Breast epithelium (tissue), 4 donors: ENCODE measurements at regions not wholly inside any gene's neighbourhood (a gene's known extent, or its start where the extent isn't known, plus 50 kb on each side); places are given as distances from the start of the nearest gene placed in this dataset.

Experiments used
- DNase-seq, 2 donors: peaks; one replicate each; pipeline ENCODE4 v3.0.0-alpha.2; 2019; ENCODE audit warnings: low spot score in 2 of 2
- H3K27ac ChIP-seq, 2 donors: fragments of 200-600 bp; sonication (generic) in 1 of 2; one replicate each; pipeline ENCODE4 v1.5.1; 2016 to 2019; ENCODE audit warnings: mild to moderate bottlenecking in 1 of 2
- H3K27me3 ChIP-seq, 2 donors: fragments of 200-600 bp; sonication (generic) in 1 of 2; one replicate each; pipeline versions ENCODE4 v1.5.1 to v1.6.0; 2017 to 2019; ENCODE audit warnings: control low read depth in 1 of 2, mild to moderate bottlenecking in 1 of 2
- H3K36me3 ChIP-seq: fragments of 200-600 bp; one replicate; pipeline ENCODE4 v1.5.1; 2019
- H3K4me1 ChIP-seq, 2 donors: fragments of 200-600 bp; sonication (generic); one replicate each; pipeline ENCODE4 v1.5.1; 2016 to 2019; ENCODE audit warnings: control low read depth in 1 of 2
- H3K4me3 ChIP-seq, 3 donors: fragments of 200-600 bp; sonication (generic); 1 replicate in 2 of 3; 2 replicates in 1 of 3; pipeline ENCODE4 v1.5.1; 2016 to 2019; ENCODE audit warnings: mild to moderate bottlenecking in 3 of 3, moderate library complexity in 2 of 3
- H3K9me3 ChIP-seq, 2 donors: fragments of 200-600 bp; sonication (generic) in 1 of 2; one replicate each; pipeline ENCODE4 v1.5.1; 2016 to 2019; ENCODE audit warnings: control low read depth in 1 of 2
- CTCF ChIP-seq, 3 donors: fragments of 450-650 bp; IDR thresholded peaks; one replicate each; pipeline ENCODE4 v1.5.1; 2016 to 2017; ENCODE audit warnings: antibody characterized with exemption in 3 of 3, mild to moderate bottlenecking in 3 of 3, moderate library complexity in 3 of 3
- POLR2A ChIP-seq: fragments of 450-650 bp; IDR thresholded peaks from one replicate; pipeline ENCODE4 v1.6.1; 2016; ENCODE audit warnings: antibody characterized with exemption, mild to moderate bottlenecking, moderate library complexity
- POLR2AphosphoS5 ChIP-seq, 3 donors: sonication (generic); formaldehyde crosslinking; IDR thresholded peaks; one replicate each; pipeline ENCODE4 v1.6.1; 2017; ENCODE audit warnings: antibody characterized with exemption in 3 of 3
- intact Hi-C: fragments of 100-400 bp; cut with DNase I; formaldehyde crosslinking; loops from one replicate; pipeline ENCODE4 v1.15.1; 2023; ENCODE audit warnings: low total_unique reads

DNA sequence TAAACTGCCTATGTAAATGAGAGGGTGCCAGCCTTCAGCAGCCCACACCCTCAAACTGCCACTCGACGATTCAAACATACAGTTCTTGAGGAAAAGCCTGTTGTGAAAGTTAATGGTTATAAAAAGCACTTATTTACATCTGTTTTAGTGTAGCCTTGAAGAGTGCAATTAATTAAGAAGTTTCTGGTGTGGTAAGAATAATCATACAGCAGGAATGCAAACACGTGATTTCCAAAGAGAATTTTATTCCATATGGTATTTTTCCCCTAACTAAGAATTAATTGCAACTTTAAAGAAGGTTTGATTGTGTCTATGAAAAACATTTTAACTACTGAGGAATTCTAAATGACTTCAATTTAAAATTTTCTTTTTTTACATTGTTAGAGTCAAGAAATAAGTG lies 176.3 kb upstream of the PITX2 start:
- intact Hi-C loops = no loop called here
- H3K4me3 ChIP-seq = no peak overlapping the region
- H3K27ac ChIP-seq = no peak overlapping the region
- H3K9me3 ChIP-seq = no peaks in the 10 kb centered on the region
- no peaks in the 10 kb centered on the region for H3K4me1 ChIP-seq
- H3K36me3 ChIP-seq = no peaks in the 10 kb centered on the region
- no peaks in the 10 kb centered on the region for H3K27me3 ChIP-seq
- no peak for DNase-seq
- no peak for TF ChIP-seq POLR2A

DNA sequence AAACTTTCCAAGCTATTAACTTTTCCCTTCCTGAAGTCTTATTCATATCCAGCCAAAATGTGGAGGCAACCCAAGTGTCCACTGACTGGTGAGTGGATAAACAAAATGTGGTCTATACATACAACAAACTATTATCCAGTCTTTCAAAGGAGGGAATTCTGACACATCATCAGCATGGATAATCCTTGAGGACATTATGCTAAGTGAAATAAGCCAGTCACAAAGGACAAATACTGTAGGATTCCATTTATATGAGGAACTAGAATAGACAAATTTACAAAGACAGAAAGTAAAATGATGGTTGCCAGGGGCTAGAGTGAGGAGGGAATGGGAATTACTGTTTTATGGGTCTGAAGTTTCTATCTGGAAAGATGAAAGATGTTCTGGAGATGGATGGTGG lies 178.7 kb upstream of the PITX2 start:
- TF ChIP-seq CTCF (IDR thresholded peaks at IDR 0.05) (no peak), POLR2A (no peak), POLR2AphosphoS5 (IDR thresholded peaks at IDR 0.05) (no peak)
- H3K36me3 ChIP-seq = no peaks in the 10 kb centered on the region
- intact Hi-C loops = no loop called here
- no peaks in the 10 kb centered on the region for H3K9me3 ChIP-seq
- no peaks in the 10 kb centered on the region for H3K27me3 ChIP-seq
- H3K4me1 ChIP-seq = no peaks in the 10 kb centered on the region
- DNase-seq = no peak
- no peak overlapping the region for H3K4me3 ChIP-seq
- no peak overlapping the region for H3K27ac ChIP-seq

DNA sequence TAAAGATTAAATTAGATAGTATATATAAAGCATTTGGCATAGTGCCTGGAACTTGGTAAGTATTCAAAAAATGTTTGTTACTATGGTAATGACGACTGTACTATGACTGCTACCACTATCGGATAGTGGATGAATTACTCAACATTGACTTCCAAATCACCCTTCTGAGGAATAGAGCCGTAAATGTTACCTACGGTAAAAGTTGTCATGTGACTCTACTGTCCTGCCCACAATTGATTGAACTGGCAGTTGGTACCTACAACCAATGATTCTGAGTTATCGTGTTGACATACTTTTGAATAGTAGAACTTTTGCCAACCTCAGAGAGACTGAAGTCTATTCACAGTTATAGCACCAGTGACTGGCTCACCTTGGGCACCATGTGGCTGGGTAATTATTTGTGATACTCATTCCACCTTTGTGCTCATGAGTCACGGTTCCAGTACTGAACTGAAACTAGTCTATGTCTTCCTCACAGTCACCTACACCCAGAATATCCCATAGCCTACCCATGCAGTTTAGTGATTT lies 185.5 kb upstream of the PITX2 start:
- Histone ChIP-seq H3K27ac (no peak overlapping the region), H3K4me3 (no peak overlapping the region), H3K9me3 (no peaks in the 10 kb centered on the region), H3K36me3 (no peaks in the 10 kb centered on the region), H3K27me3 (no peaks in the 10 kb centered on the region), H3K4me1 (no peaks in the 10 kb centered on the region)
- intact Hi-C loops = no loop called here
- no peak for DNase-seq
- TF ChIP-seq POLR2A = no peak
- no peak for TF ChIP-seq CTCF (IDR thresholded peaks at IDR 0.05)
- no peak for TF ChIP-seq POLR2AphosphoS5 (IDR thresholded peaks at IDR 0.05)

GRCh38 chr4:110815950-110816349 lies 193.1 kb upstream of the PITX2 start:
- Histone ChIP-seq H3K4me3 (no peak overlapping the region), H3K27ac (no peak overlapping the region), H3K27me3 (no peaks in the 10 kb centered on the region), H3K9me3 (no peaks in the 10 kb centered on the region), H3K4me1 (no peaks in the 10 kb centered on the region), H3K36me3 (no peaks in the 10 kb centered on the region)
- intact Hi-C loops = no loop called here
- no peak for DNase-seq
- TF ChIP-seq POLR2AphosphoS5 (IDR thresholded peaks at IDR 0.05) (no peak), CTCF (IDR thresholded peaks at IDR 0.05) (no peak), POLR2A (no peak)

DNA sequence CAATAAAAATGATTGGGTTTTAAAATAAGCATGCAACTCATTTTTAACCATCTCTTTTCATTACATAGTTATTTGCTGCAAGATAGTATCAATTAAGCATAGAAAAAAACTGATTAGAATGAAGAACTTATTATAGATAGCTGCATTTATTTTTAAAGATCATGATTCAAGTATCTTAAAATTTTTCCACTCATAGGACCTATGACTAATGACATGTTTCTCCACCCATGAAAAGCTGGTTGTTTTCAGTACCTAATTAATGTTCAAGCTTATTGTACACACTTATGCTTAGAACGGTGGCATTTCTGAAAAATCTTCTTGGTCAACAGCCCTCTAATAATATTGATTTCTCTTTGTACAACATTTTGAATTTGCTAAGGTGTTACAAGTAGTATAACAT lies 193.5 kb upstream of the PITX2 start:
- Histone ChIP-seq H3K36me3 (no peaks in the 10 kb centered on the region), H3K4me3 (no peak overlapping the region), H3K27me3 (no peaks in the 10 kb centered on the region), H3K9me3 (no peaks in the 10 kb centered on the region), H3K27ac (no peak overlapping the region), H3K4me1 (no peaks in the 10 kb centered on the region)
- intact Hi-C loops = no loop called here
- no peak for DNase-seq
- no peak for TF ChIP-seq CTCF (IDR thresholded peaks at IDR 0.05)
- no peak for TF ChIP-seq POLR2AphosphoS5 (IDR thresholded peaks at IDR 0.05)
- no peak for TF ChIP-seq POLR2A

- intact Hi-C loops = no loop called here
- no peak for TF ChIP-seq CTCF (IDR thresholded peaks at IDR 0.05)
- no peak for TF ChIP-seq POLR2A
- TF ChIP-seq POLR2AphosphoS5 (IDR thresholded peaks at IDR 0.05) = no peak
- Histone ChIP-seq H3K9me3 (no peaks in the 10 kb centered on the region), H3K4me3 (no peak overlapping the region), H3K27me3 (no peaks in the 10 kb centered on the region), H3K27ac (no peak overlapping the region), H3K36me3 (no peaks in the 10 kb centered on the region), H3K4me1 (no peaks in the 10 kb centered on the region)
- DNase-seq = no peak
Observed at GRCh38 chr4:110821186-110821585, 198.3 kb upstream of the PITX2 start.
